Osteocyte (in vitro differentiated cells): ENCODE measurements at regions not wholly inside any gene's neighbourhood (a gene's known extent, or its start where the extent isn't known, plus 50 kb on each side); places are given as distances from the start of the nearest gene placed in this dataset.

Experiments used
- DNase-seq: peaks from one replicate; pipeline ENCODE4 v3.0.0; 2021; ENCODE audit warnings: mixed read lengths; ENCODE audit not compliant: unreplicated experiment; ENCODE audit errors: extremely low spot score
- H3K27ac Mint-ChIP-seq: one replicate; pipeline ENCODE4 v1.8.0; 2021; ENCODE audit warnings: mild to moderate bottlenecking, mixed read lengths; ENCODE audit not compliant: unreplicated experiment
- H3K27me3 Mint-ChIP-seq: one replicate; pipeline ENCODE4 v1.8.0; 2021; ENCODE audit warnings: mixed read lengths; ENCODE audit not compliant: unreplicated experiment
- H3K36me3 Mint-ChIP-seq: one replicate; pipeline ENCODE4 v1.8.0; 2021; ENCODE audit warnings: mixed read lengths; ENCODE audit not compliant: unreplicated experiment
- H3K4me1 Mint-ChIP-seq: one replicate; pipeline ENCODE4 v1.8.0; 2021; ENCODE audit warnings: mixed read lengths; ENCODE audit not compliant: unreplicated experiment
- H3K4me3 Mint-ChIP-seq: one replicate; pipeline ENCODE4 v1.8.0; 2021; ENCODE audit warnings: mild to moderate bottlenecking, moderate library complexity, mixed read lengths; ENCODE audit not compliant: unreplicated experiment
- H3K9me3 Mint-ChIP-seq: one replicate; pipeline ENCODE4 v1.8.0; 2021; ENCODE audit warnings: mixed read lengths; ENCODE audit not compliant: unreplicated experiment
- TF ChIP-seq, protein P1 (sequence below): fragments of 200-600 bp; sonication (generic); IDR thresholded peaks from 2 replicates; pipeline ENCODE4 v1.5.0; 2021; ENCODE audit warnings: antibody characterized with exemption, mild to moderate bottlenecking, moderate library complexity

DNA sequence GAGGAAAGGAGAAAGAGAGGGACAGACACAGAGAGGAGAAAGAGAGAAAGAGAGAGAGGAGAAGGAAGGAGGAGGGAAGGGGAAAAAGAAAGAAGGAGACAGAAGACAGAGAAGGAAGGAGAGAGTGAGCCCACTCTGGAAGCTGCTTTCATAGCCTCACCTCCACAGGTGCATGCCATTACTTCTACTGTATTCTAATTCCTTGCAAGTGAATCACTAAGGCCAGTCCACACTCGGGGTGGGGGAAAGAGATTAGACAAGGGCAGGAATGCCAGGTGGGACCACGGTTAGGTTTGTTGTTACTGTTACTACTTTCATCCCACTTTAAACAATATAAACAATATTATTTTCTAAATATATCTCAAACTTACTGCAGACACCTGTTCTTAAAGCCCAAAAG is 684.5 kb upstream of the ARGLU1 start:
- TF ChIP-seq, protein P1, sequence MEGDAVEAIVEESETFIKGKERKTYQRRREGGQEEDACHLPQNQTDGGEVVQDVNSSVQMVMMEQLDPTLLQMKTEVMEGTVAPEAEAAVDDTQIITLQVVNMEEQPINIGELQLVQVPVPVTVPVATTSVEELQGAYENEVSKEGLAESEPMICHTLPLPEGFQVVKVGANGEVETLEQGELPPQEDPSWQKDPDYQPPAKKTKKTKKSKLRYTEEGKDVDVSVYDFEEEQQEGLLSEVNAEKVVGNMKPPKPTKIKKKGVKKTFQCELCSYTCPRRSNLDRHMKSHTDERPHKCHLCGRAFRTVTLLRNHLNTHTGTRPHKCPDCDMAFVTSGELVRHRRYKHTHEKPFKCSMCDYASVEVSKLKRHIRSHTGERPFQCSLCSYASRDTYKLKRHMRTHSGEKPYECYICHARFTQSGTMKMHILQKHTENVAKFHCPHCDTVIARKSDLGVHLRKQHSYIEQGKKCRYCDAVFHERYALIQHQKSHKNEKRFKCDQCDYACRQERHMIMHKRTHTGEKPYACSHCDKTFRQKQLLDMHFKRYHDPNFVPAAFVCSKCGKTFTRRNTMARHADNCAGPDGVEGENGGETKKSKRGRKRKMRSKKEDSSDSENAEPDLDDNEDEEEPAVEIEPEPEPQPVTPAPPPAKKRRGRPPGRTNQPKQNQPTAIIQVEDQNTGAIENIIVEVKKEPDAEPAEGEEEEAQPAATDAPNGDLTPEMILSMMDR: no peak
- Mint-ChIP-seq H3K27me3 (no peaks in the 10 kb centered on the region), H3K4me3 (no peak overlapping the region), H3K27ac (no peak overlapping the region), H3K36me3 (no peaks in the 10 kb centered on the region), H3K9me3 (no peaks in the 10 kb centered on the region), H3K4me1 (peaks cover 9% of the 10 kb centered on the region)
- no peak for DNase-seq

DNA sequence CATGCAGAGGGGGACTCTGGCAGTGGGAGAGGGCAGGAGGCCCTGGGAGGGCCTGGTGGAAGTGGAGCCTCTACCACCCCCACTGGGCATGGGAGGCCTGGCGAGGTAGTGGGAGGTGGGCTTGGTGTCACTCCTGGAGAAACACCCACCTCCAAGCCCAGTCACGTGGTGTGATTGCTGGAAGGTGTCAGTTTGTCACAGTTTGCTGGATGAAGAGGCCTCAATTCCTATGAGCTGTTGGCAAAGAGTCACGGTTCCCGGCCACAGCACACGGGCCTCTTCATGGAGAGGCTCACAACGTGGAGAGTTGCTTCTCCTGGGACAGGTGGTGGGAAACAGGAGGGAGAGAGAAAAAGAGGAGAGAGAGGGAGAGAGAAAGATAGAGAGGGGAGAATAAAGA is 684.1 kb upstream of the ARGLU1 start:
- Mint-ChIP-seq H3K9me3 (no peaks in the 10 kb centered on the region), H3K4me1 (peaks cover 9% of the 10 kb centered on the region), H3K36me3 (no peaks in the 10 kb centered on the region), H3K27ac (no peak overlapping the region), H3K27me3 (no peaks in the 10 kb centered on the region), H3K4me3 (no peak overlapping the region)
- TF ChIP-seq, protein P1: no peak
- no peak for DNase-seq

DNA sequence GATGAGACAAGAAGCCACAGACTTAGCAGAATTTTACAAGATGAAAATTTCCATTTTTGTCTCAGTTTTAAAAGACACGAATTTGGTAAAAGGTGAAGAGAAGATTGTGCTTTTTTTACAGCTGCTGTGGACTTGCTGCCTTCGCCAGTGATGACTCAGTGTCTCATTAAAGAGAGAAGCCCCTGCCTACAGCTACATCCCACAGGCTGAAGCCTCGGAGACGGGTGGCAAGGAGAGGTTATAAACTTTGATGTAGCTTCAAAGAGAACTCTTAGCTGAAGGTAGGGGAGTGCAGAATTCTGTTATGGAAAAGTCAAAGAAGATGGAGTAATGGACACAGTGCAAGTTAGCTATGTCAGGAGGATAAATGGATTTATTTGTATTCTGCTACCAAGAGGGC is 683.4 kb upstream of the ARGLU1 start:
- Mint-ChIP-seq H3K27me3 (no peaks in the 10 kb centered on the region), H3K4me1 (peaks cover 9% of the 10 kb centered on the region), H3K9me3 (no peaks in the 10 kb centered on the region), H3K4me3 (no peak overlapping the region), H3K36me3 (no peaks in the 10 kb centered on the region), H3K27ac (no peak overlapping the region)
- no peak for DNase-seq
- TF ChIP-seq, protein P1: no peak

DNA sequence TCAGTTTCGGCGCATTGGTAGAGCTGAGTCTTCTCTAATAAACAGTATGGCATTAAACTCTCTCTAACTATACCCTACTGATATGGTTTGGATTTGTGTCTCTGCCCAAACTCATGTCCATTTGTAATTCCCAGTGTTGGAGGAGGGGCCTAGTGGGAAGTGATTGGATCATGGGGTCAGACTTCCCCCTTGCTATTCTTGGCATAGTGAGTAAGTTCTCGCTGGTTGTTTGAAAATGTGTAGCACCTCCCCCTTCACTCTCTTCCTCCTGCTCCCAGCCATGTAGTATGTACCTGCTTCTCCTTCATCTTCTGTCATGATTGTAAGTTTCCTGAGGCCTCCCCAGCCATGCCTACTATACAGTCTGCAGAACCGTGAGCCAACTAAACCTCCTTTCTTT is 682.7 kb upstream of the ARGLU1 start:
- no peak for DNase-seq
- H3K27ac Mint-ChIP-seq: no peak overlapping the region

DNA sequence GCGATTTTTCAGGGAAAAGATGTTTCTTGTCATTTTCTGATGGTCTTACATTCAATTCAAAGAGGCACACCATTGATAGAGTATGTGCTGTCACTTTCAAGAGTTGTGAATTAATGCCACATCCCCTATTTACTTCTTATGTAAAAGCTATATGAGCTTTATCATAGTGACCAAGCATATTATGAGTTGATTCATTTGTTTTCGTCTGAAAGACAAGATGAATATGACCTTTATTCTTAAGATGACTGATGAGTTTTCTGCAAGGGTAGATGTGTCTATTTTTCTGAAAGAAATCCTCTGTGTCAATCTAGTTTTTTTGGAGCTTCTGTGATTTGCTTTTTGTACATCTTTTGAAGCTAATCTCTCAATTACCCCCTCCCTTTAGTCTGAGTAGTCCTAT is 676.3 kb upstream of the ARGLU1 start:
- no peak overlapping the region for H3K27ac Mint-ChIP-seq
- no peaks in the 10 kb centered on the region for H3K4me1 Mint-ChIP-seq
- DNase-seq: no peak
- no peaks in the 10 kb centered on the region for H3K9me3 Mint-ChIP-seq
- no peaks in the 10 kb centered on the region for H3K36me3 Mint-ChIP-seq
- no peaks in the 10 kb centered on the region for H3K27me3 Mint-ChIP-seq
- TF ChIP-seq, protein P1: no peak
- no peak overlapping the region for H3K4me3 Mint-ChIP-seq

More for the DNA sequence above, 682.7 kb upstream of the ARGLU1 start:
- Mint-ChIP-seq H3K36me3 (no peaks in the 10 kb centered on the region), H3K9me3 (no peaks in the 10 kb centered on the region), H3K4me1 (peaks cover 9% of the 10 kb centered on the region), H3K27me3 (no peaks in the 10 kb centered on the region), H3K4me3 (no peak overlapping the region)
- TF ChIP-seq, protein P1: no peak
